Upper lobe of left lung (tissue), 4 donors: ENCODE measurements at regions not wholly inside any gene's neighbourhood (a gene's known extent, or its start where the extent isn't known, plus 50 kb on each side); places are given as distances from the start of the nearest gene placed in this dataset.

ENCODE experiments used
- EP300 ChIP-seq, 4 donors: sonication (generic); formaldehyde crosslinking; IDR thresholded peaks; one replicate each; pipeline ENCODE4 v1.5.1; 2017; ENCODE audit warnings: antibody characterized with exemption in 4 of 4, control low read depth in 2 of 4
- POLR2A ChIP-seq, 4 donors: fragments of 450-650 bp; IDR thresholded peaks; one replicate each; pipeline ENCODE4 v1.5.1; 2016 to 2017; ENCODE audit warnings: antibody characterized with exemption in 4 of 4, mild to moderate bottlenecking in 2 of 4
- POLR2AphosphoS5 ChIP-seq, 2 donors: sonication (generic); formaldehyde crosslinking; IDR thresholded peaks; one replicate each; pipeline ENCODE4 v1.5.1; 2017; ENCODE audit warnings: antibody characterized with exemption in 2 of 2
- TF ChIP-seq, protein P1 (sequence below), 6 experiments: fragments of 450-650 bp in 4 of 6; fragments of 200-600 bp in 2 of 6; sonication (generic) in 2 of 6; IDR thresholded peaks; one replicate each; pipeline ENCODE4 v1.5.1; 2016 to 2019; ENCODE audit warnings: antibody characterized with exemption in 6 of 6

DNA sequence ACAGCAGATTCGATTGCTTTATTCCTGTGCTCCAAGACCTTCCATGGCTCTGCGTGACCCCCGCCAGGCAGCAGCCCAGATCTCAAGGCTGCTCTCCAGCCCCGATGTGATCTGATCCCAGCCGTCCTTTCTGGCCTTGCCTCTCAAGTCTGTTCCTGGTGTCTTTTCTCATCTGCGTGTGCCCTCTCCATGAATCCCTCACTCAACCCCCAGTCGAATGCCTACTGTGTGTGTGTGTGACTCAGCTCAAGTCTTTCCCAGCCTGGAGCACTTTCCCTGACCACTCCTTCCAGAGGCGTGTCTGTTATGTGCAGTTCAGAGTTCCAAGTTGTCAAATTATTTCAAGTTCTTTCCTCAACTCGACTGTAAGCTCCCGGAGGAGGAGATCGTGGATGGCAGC is 64.0 kb downstream of the MRM1 start:
- TF ChIP-seq, protein P1, sequence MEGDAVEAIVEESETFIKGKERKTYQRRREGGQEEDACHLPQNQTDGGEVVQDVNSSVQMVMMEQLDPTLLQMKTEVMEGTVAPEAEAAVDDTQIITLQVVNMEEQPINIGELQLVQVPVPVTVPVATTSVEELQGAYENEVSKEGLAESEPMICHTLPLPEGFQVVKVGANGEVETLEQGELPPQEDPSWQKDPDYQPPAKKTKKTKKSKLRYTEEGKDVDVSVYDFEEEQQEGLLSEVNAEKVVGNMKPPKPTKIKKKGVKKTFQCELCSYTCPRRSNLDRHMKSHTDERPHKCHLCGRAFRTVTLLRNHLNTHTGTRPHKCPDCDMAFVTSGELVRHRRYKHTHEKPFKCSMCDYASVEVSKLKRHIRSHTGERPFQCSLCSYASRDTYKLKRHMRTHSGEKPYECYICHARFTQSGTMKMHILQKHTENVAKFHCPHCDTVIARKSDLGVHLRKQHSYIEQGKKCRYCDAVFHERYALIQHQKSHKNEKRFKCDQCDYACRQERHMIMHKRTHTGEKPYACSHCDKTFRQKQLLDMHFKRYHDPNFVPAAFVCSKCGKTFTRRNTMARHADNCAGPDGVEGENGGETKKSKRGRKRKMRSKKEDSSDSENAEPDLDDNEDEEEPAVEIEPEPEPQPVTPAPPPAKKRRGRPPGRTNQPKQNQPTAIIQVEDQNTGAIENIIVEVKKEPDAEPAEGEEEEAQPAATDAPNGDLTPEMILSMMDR (IDR thresholded peaks at IDR 0.05), result no peak
- TF ChIP-seq EP300 (IDR thresholded peaks at IDR 0.05), result no peak
- TF ChIP-seq POLR2A (IDR thresholded peaks at IDR 0.05), result no peak
- TF ChIP-seq POLR2AphosphoS5 (IDR thresholded peaks at IDR 0.05), result no peak
